IMR-90 (cell line): ENCODE measurements at regions not wholly inside any gene's neighbourhood (a gene's known extent, or its start where the extent isn't known, plus 50 kb on each side); places are given as distances from the start of the nearest gene placed in this dataset.

Experiments
- ATAC-seq: fragments of 200-7000 bp; cut with Tn5 transposase; 2 replicates; pipeline ENCODE4 v1.9.1; 2020; ENCODE audit warnings: low read depth, mild to moderate bottlenecking, moderate library complexity
- BruUV-seq: library from RNA; stranded (reverse); fragments of 400-500 nt; replicated peaks from 2 replicates; lab custom pipeline; 2021; lab: Mats Ljungman, UMichigan
- CTCF ChIA-PET: fragments of 300-600 bp; formaldehyde crosslinking; extraction: SDS; loops from one replicate; lab custom pipeline; 2021; ENCODE audit warnings: antibody characterized with exemption; lab: Yijun Ruan, JAX
- POLR2A ChIA-PET: fragments of 300-600 bp; sonication (Branson Sonifier 250); formaldehyde crosslinking; loops from one replicate; lab custom pipeline; 2022; ENCODE audit warnings: antibody characterized with exemption; ENCODE audit not compliant: unreplicated experiment; lab: Charles Lee
- DNase-seq: peaks from one replicate; pipeline ENCODE4 v3.0.0; 2013
- H2AFZ ChIP-seq: replicated peaks from 2 replicates; pipeline ENCODE3; 2013; ENCODE audit warnings: low read length, mild to moderate bottlenecking; ENCODE audit not compliant: poor library complexity
- H2AK5ac ChIP-seq: 2 replicates; pipeline ENCODE4 v1.6.1; 2013; ENCODE audit warnings: low read depth, low read length, inconsistent platforms
- H2AK9ac ChIP-seq: replicated peaks from 2 replicates; pipeline ENCODE3; 2013; ENCODE audit warnings: mild to moderate bottlenecking, low read depth, low read length, moderate library complexity; ENCODE audit not compliant: poor library complexity
- H2BK120ac ChIP-seq: 2 replicates; pipeline ENCODE4 v1.6.1; 2013; ENCODE audit warnings: low read depth, low read length, inconsistent platforms
- H2BK15ac ChIP-seq: 3 replicates; pipeline ENCODE4 v1.6.1; 2013; ENCODE audit warnings: low read depth, low read length, inconsistent platforms
- H2BK20ac ChIP-seq: 2 replicates; pipeline ENCODE4 v1.6.1; 2013; ENCODE audit warnings: low read depth, mild to moderate bottlenecking, inconsistent platforms, low read length, moderate library complexity
- H2BK5ac ChIP-seq: 2 replicates; pipeline ENCODE4 v1.6.1; 2013; ENCODE audit warnings: mild to moderate bottlenecking, low read depth, low read length, inconsistent platforms; ENCODE audit not compliant: poor library complexity, severe bottlenecking
- H3K14ac ChIP-seq: replicated peaks from 2 replicates; pipeline ENCODE4 v1.6.1; 2013; ENCODE audit warnings: low read depth, low read length, inconsistent platforms
- H3K18ac ChIP-seq: 2 replicates; pipeline ENCODE4 v1.6.1; 2013; ENCODE audit warnings: low read depth, low read length, control low read depth
- H3K23ac ChIP-seq: 2 replicates; pipeline ENCODE4 v1.6.1; 2013; ENCODE audit warnings: low read depth, low read length, inconsistent platforms
- H3K27ac ChIP-seq: 2 replicates; pipeline ENCODE4 v1.5.1; 2013; ENCODE audit warnings: mild to moderate bottlenecking, control low read depth, low read length; ENCODE audit not compliant: insufficient read depth
- H3K27me3 ChIP-seq: 2 replicates; pipeline ENCODE4 v1.6.1; 2013; ENCODE audit warnings: low read length; ENCODE audit not compliant: control insufficient read depth, insufficient read depth
- H3K36me3 ChIP-seq: 2 replicates; pipeline ENCODE4 v1.6.1; 2013; ENCODE audit warnings: low read length, mixed read lengths; ENCODE audit not compliant: control insufficient read depth, insufficient read depth
- H3K4ac ChIP-seq: 2 replicates; pipeline ENCODE4 v1.6.1; 2013; ENCODE audit warnings: low read depth, low read length, inconsistent platforms
- H3K4me1 ChIP-seq: 2 replicates; pipeline ENCODE4 v1.6.1; 2013; ENCODE audit warnings: low read length, mixed read lengths; ENCODE audit not compliant: control insufficient read depth, insufficient read depth
- H3K4me2 ChIP-seq: 2 replicates; pipeline ENCODE4 v1.6.1; 2013; ENCODE audit warnings: low read depth, mild to moderate bottlenecking, control low read depth, low read length, moderate library complexity
- H3K4me3 ChIP-seq: 2 replicates; pipeline ENCODE4 v1.5.1; 2013; ENCODE audit warnings: low read depth, mild to moderate bottlenecking, control low read depth, low read length, moderate library complexity; ENCODE audit not compliant: insufficient read depth
- H3K56ac ChIP-seq: 2 replicates; pipeline ENCODE4 v1.6.1; 2013; ENCODE audit warnings: low read length, inconsistent platforms; ENCODE audit not compliant: insufficient read depth; ENCODE audit errors: extremely low read depth
- H3K79me1 ChIP-seq, 2 experiments: 2 replicates each; pipeline ENCODE4 v1.6.1; 2013; ENCODE audit warnings: low read length in 2 of 2, inconsistent platforms in 1 of 2, low read depth in 1 of 2
- H3K9ac ChIP-seq: 2 replicates; pipeline ENCODE4 v1.6.1; 2013; ENCODE audit warnings: low read depth, low read length, control low read depth
- H3K9me1 ChIP-seq: 2 replicates; pipeline ENCODE4 v1.6.1; 2013; ENCODE audit warnings: low read length, inconsistent platforms; ENCODE audit not compliant: insufficient read depth
- H3K9me3 ChIP-seq: 2 replicates; pipeline ENCODE4 v1.6.1; 2013; ENCODE audit warnings: low read length; ENCODE audit not compliant: control insufficient read depth, insufficient read depth
- H4K20me1 ChIP-seq: 2 replicates; pipeline ENCODE4 v1.6.1; 2013; ENCODE audit warnings: low read length, inconsistent platforms; ENCODE audit not compliant: insufficient read depth
- H4K5ac ChIP-seq: 2 replicates; pipeline ENCODE4 v1.6.1; 2013; ENCODE audit warnings: mild to moderate bottlenecking, low read depth, low read length, control low read depth
- H4K8ac ChIP-seq, 2 experiments: 2 replicates each; pipeline ENCODE4 v1.6.1; 2013; ENCODE audit warnings: low read depth in 2 of 2, low read length in 2 of 2, control low read depth in 1 of 2, inconsistent platforms in 1 of 2
- H4K91ac ChIP-seq: 2 replicates; pipeline ENCODE4 v1.6.1; 2013; ENCODE audit warnings: low read depth, low read length, inconsistent platforms; ENCODE audit not compliant: insufficient read depth
- BHLHE40 ChIP-seq: fragments of 150-350 bp; IDR thresholded peaks from 2 replicates; pipeline ENCODE4 v1.6.1; 2016; ENCODE audit warnings: mild to moderate bottlenecking, low read depth, low read length
- CTCF ChIP-seq: conservative IDR thresholded peaks from 2 replicates; pipeline ENCODE4 v1.5.1; 2012; ENCODE audit warnings: mild to moderate bottlenecking, low read depth, low read length, improper control_type of control experiment
- ELK1 ChIP-seq: fragments of 150-350 bp; IDR thresholded peaks from 2 replicates; pipeline ENCODE4 v1.6.1; 2016; ENCODE audit warnings: low read depth, mild to moderate bottlenecking, low read length, moderate library complexity, borderline replicate concordance
- FOS ChIP-seq: fragments of 150-350 bp; IDR thresholded peaks from 2 replicates; pipeline ENCODE4 v1.6.1; 2016; ENCODE audit warnings: low read depth, low read length
- MAZ ChIP-seq: IDR thresholded peaks from 2 replicates; pipeline ENCODE4 v1.6.1; 2012; ENCODE audit warnings: low read depth, mild to moderate bottlenecking, low read length, improper control_type of control experiment, moderate library complexity, borderline replicate concordance
- MXI1 ChIP-seq: IDR thresholded peaks from 2 replicates; pipeline ENCODE4 v1.6.1; 2012; ENCODE audit warnings: low read depth, mild to moderate bottlenecking, low read length, moderate library complexity, borderline replicate concordance
- POLR2A ChIP-seq: IDR thresholded peaks from 2 replicates; pipeline ENCODE4 v1.6.1; 2012; ENCODE audit warnings: mild to moderate bottlenecking, low read depth, low read length
- RAD21 ChIP-seq: IDR thresholded peaks from 2 replicates; pipeline ENCODE4 v1.6.1; 2012; ENCODE audit warnings: low read length, improper control_type of control experiment
- RCOR1 ChIP-seq: IDR thresholded peaks from 2 replicates; pipeline ENCODE4 v1.6.1; 2012; ENCODE audit warnings: mild to moderate bottlenecking, low read length, improper control_type of control experiment; ENCODE audit not compliant: insufficient replicate concordance
- RFX5 ChIP-seq: IDR thresholded peaks from 2 replicates; pipeline ENCODE4 v1.8.0; 2012; ENCODE audit warnings: low read depth, mild to moderate bottlenecking, low read length, moderate library complexity
- SMC3 ChIP-seq: fragments of 150-350 bp; IDR thresholded peaks from 2 replicates; pipeline ENCODE4 v1.6.1; 2016; ENCODE audit warnings: low read depth, mild to moderate bottlenecking, antibody characterized with exemption, low read length, moderate library complexity
- WGBS, 2 experiments: methylation state at CpG; one replicate each; pipeline versions ENCODE4 v1.1.5 to v1.1.7; 2013; ENCODE audit warnings: missing lambda C conversion rate in 2 of 2; ENCODE audit not compliant: insufficient read length in 1 of 2; ENCODE audit errors: extremely low coverage in 2 of 2; 5-methylcytosine and 5-hydroxymethylcytosine counted together
- dilution Hi-C: fragments of 300-500 bp; cut with HindIII; formaldehyde crosslinking; loops from one replicate; pipeline ENCODE4 v1.14.3; 2018; ENCODE audit warnings: low sequenced_read_pairs; ENCODE audit not compliant: unreplicated experiment
- in situ Hi-C: fragments of 300-500 bp; cut with MboI; formaldehyde crosslinking; loops from 3 replicates; pipeline ENCODE4 v1.14.3; 2019; ENCODE audit warnings: low sequenced_read_pairs, inconsistent platforms, mixed read lengths
- intact Hi-C: fragments of 100-400 bp; cut with micrococcal nuclease; formaldehyde crosslinking; loops from 2 replicates; pipeline ENCODE4 v1.10.0; 2022
- TF ChIP-seq, protein P1 (sequence below): fragments of 150-350 bp; IDR thresholded peaks from 2 replicates; pipeline ENCODE4 v1.6.1; 2017; ENCODE audit warnings: mild to moderate bottlenecking, antibody characterized with exemption, low read length, low read depth

DNA sequence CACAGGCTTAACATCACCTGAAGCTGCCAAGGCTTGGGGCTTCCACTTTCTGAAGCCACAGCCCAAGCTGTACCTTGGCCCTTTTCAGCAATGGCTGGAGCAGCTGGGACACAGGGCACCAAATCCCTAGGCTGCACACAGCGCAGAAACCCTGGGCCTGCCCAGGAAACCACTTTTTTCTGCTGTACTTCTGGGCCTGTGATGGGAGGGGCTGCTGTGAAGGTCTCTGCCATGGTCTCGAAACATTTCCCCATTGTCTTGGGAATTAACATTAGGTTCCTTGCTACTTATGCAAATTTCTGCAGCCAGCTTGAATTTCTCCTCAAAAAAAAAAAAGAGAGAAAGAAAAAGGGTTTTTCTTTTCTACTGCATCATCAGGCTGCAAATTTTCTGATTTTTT is 219.1 kb downstream of the RPL10L start:
- Histone ChIP-seq H3K27me3 (no peaks in the 10 kb centered on the region), H3K9me1 (no peaks in the 10 kb centered on the region), H4K5ac (no peak overlapping the region), H3K9ac (no peak overlapping the region), H4K91ac (no peak overlapping the region), H3K9me3 (peaks cover 3% of the 10 kb centered on the region; the same call in 1 of the 2 replicates), H2BK120ac (no peak overlapping the region), H3K18ac (no peak overlapping the region), H3K14ac (no peak overlapping the region), H3K4me2 (no peak overlapping the region), H2BK20ac (no peak overlapping the region), H2BK15ac (no peak overlapping the region), H3K4me3 (no peak overlapping the region), H2AFZ (no peak overlapping the region), H3K79me1 (no peaks in the 10 kb centered on the region), H3K27ac (no peak overlapping the region), H2BK5ac (no peak overlapping the region), H3K23ac (no peak overlapping the region), H2AK5ac (no peak overlapping the region), H3K56ac (no peak overlapping the region), H2AK9ac (no peak overlapping the region), H3K4ac (no peak overlapping the region), H3K4me1 (no peaks in the 10 kb centered on the region), H3K36me3 (no peaks in the 10 kb centered on the region), H4K20me1 (no peaks in the 10 kb centered on the region), H4K8ac (no peak overlapping the region)
- WGBS, 2 experiments = no CpG with 5 or more reads among the region's 2 CpGs
- intact Hi-C loops (no loop called here), dilution Hi-C loops (no loop called here), in situ Hi-C loops (no loop called here)
- ChIA-PET POLR2A (no interaction called here), CTCF (no interaction called here)
- BruUV-seq = no TSS peak
- TF ChIP-seq POLR2A (no peak), MXI1 (no peak), FOS (no peak), ELK1 (no peak), RAD21 (no peak), BHLHE40 (no peak), RCOR1 (no peak), MAZ (no peak), SMC3 (no peak), RFX5 (no peak), CTCF (no peak)
- TF ChIP-seq, protein P1, sequence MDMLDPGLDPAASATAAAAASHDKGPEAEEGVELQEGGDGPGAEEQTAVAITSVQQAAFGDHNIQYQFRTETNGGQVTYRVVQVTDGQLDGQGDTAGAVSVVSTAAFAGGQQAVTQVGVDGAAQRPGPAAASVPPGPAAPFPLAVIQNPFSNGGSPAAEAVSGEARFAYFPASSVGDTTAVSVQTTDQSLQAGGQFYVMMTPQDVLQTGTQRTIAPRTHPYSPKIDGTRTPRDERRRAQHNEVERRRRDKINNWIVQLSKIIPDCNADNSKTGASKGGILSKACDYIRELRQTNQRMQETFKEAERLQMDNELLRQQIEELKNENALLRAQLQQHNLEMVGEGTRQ = no peak
- DNase-seq (no peak), ATAC-seq (no peak)
